ENCODE measurements at regions not wholly inside any gene's neighbourhood (a gene's known extent, or its start where the extent isn't known, plus 50 kb on each side); places are given as distances from the start of the nearest gene placed in this dataset.

GRCh38 chr7:42289473-42289872 lies 52.5 kb upstream of the GLI3 start:
- TF ChIP-seq CTCF (IDR thresholded peaks at IDR 0.05): no peak
- no peak for TF ChIP-seq EP300 (IDR thresholded peaks at IDR 0.05; ENCODE audit: low read depth)
- no peak for TF ChIP-seq POLR2AphosphoS5 (IDR thresholded peaks at IDR 0.05)
- TF ChIP-seq POLR2A (IDR thresholded peaks at IDR 0.05): no peak

All from transverse colon (tissue), 4 donors.